Activated T-cell treated with anti-CD3 and anti-CD28 coated beads, Interleukin-2, amount 50 U/mL, for 48 hours (primary cell): ENCODE measurements at regions not wholly inside any gene's neighbourhood (a gene's known extent, or its start where the extent isn't known, plus 50 kb on each side); places are given as distances from the start of the nearest gene placed in this dataset.
"Not testable (repeated sequence)": the region's sequence is repeated elsewhere in the genome, so short reads cannot be mapped to it uniquely, and the experiment has no call there.

Experiments used
- DNase-seq, 2 experiments: peaks; one replicate each; pipeline ENCODE4 v3.0.0-alpha.2; 2020

GRCh38 chr3:104438706-104439105 is 928.0 kb upstream of the ALCAM start:
- no peak for DNase-seq

- DNase-seq = not testable (repeated sequence)
Observed at GRCh38 chr3:104445252-104445919, 921.3 kb upstream of the ALCAM start.

DNA sequence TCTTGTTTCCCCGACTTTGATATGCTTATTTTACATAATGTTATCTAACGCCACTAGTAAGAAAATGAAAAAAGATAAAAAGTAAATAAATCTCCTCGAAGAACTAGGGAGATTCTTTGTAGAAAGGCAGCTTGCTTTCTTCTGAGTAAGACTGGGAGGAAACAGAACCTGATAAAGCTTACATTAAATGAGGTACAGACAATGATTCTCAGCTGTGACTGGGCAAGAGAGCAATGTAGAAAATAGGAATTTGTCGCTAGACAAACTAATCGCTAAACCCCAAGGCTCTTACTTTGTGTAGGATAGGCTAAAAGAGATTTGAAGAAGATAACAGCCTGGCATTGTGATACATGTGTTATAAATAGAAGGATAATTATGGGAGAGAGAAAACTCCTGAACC is 919.0 kb upstream of the ALCAM start:
- DNase-seq = no peak

- no peak for DNase-seq
Observed at GRCh38 chr3:104452697-104453096, 914.0 kb upstream of the ALCAM start.

GRCh38 chr3:104458657-104459056 is 908.1 kb upstream of the ALCAM start:
- DNase-seq = no peak

DNA sequence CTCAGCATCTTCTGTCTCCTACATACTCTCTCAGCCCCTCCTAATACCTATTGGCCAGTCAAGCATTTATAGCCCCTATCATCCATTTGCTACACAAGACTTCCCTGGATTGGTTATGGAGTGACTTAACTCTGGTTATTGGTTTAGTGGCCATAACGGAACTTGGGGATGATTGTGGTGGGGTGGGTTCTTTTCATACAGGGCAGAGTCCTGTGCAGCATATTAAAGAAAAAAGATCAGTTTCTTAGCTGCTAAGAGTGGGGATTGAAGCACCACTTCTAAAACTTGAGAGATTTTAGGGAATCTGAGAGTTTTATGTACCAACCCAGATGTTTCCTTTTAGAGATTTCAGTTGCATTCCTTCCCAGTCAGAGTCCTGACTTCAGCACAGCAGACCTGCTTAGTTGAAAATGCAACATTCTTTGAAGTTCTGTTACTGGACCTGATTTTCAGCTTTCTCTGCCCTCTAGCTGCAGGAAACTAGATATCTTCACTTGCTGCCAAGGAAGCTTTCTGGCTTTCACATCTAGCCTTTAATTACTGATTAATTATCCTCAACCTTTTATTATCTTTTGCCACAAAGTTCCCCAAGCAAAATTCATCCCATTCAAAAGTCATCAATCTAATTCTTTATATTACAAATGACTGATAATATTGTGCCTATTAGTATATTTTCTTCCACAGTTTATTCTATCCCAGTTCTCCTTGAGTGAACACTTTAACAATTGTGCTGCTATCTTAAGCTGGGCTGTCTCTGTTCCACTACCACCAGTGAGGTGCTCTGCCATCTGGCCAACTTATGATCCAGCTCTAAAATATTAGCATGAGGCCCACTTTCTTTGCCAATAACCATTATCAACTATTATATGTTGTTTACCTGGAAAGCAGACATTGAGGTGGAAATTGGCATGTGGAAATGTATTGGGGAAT is 906.0 kb upstream of the ALCAM start:
- no peak for DNase-seq

DNA sequence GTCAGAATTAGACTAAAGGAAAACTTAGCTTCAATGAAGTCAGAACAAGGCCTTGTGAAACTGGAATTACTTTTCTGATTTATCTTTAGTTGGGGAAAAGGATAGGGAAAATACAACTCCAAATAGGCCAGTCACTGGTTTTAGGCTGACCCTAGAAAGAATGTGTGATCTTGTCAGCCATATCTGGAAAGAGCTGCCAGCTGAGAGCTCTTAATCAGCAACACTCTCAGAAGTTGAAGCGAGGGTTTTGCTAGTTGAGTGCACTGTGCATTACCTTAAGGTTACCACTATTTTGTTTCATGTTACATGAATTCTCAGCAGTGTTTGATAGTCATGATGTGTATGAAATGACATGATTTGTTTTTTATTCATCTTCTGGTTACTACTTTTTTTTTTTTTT is 905.3 kb upstream of the ALCAM start:
- no peak for DNase-seq

DNA sequence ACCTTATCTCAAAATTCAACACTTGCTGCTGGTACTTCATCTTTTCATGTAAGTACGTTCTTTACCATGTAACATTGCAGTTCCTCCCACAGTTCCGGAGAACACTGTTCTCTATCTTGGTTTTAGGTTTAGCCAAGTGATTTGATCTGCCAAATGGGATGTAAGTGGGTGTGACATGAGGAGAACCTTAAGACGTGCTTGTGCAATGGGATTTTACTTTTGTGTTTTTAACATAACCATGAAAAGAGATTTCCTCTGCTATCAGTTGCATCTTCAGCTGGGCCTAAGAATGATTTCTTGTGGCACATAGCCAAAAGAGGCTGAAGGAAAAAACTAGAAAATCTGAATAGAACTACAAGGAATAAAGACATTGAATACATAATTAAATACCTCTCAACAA is 894.5 kb upstream of the ALCAM start:
- DNase-seq = no peak

DNA sequence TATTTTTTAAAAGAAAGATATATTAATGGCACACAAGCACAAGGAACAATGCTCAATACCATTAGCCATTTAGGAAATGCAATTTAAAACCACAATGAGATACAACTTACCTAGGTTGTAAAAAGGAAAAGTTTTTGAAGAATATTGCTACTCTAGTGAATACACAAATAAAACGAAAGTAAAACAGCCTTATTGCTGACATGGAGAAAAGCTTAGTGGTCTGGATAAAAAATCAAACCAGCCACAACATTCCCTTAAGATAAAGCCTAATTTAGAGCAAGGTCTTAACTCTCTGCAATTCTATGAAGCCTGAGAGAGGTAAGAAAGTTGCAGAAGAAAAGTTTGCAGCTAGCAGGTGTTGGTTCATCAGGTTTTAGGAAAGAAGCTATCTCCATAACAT is 892.7 kb upstream of the ALCAM start:
- no peak for DNase-seq

DNA sequence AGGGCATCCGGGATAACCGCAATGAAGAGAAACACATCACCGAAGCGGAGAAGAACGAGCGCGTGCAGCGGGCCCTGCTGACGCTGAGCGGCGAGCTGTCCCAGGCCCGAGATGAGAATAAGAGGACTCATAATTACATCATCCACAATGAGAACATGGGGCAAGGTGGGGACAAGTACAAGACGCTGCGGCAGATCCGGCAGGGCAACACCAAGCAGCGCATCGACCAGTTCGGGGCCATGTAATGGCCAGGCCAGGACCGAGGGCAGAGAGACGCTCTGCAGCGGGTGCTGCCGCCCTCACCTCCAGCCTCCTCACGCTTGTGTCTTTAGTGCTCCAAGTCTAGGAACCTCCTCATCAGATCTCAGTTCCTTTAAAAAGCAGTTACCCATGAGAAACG is 863.7 kb upstream of the ALCAM start:
- no peak for DNase-seq

- no peak for DNase-seq
Observed at GRCh38 chr3:104510131-104510849, 856.4 kb upstream of the ALCAM start.

DNA sequence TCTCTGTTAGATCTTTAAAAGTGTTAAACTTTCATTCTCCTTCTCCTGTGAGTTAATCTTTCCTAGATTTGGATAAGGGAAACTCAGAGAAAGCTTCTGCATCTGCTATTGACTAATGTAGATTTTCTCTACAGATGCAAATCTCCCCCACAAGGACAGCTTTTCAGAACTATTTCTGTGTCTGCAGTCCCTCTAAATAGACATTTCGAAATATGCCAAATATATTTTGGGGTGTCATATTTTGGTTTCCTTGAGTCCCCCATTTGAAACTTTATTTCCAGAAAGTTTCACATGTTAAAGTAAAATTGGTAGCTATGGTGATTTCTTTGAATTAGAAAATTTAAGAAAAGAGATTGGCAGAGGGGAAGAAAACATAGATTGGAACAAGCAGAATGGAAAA is 852.3 kb upstream of the ALCAM start:
- DNase-seq = no peak

GRCh38 chr3:104514776-104515175 is 851.9 kb upstream of the ALCAM start:
- no peak for DNase-seq

DNA sequence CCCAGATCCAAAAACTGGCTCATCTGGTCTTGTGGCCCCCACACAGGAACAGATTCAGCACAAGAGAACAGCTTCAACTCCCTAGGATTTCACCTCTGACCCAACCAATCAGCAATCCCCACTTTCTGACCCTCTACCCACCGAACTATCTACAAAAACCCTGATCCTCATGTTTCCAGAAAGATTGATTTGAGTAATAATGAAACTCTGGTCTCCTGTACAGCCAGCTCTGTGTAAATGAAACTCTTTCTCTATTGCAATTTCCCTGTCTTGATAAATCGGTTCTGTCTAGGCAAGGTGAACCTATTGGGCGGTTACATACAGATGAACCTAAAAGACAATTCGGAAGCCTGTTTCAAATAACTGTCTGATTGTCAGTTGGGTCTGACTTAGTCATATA is 847.6 kb upstream of the ALCAM start:
- no peak for DNase-seq

GRCh38 chr3:104519468-104520227 is 847.1 kb upstream of the ALCAM start:
- DNase-seq = no peak

DNA sequence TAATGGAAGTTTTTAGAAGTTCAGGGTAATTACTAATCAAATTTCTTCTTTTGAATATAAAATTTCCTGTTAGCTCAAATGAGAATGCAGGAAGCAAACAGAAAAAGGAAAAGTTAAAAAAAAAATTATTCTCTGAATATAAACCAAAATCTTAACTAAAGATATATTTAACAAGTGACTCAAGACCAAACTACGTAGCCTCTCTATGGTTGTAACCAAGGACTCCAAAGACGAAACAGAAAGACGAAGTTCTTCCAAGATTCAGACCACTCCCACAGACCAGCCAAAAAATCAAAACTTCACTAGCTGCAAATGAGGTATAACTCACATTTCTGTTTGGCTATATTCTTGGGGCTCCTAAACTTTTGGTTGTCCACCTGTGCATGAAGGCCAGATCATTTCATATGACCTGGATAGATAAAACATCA is 846.5 kb upstream of the ALCAM start:
- DNase-seq = no peak

DNA sequence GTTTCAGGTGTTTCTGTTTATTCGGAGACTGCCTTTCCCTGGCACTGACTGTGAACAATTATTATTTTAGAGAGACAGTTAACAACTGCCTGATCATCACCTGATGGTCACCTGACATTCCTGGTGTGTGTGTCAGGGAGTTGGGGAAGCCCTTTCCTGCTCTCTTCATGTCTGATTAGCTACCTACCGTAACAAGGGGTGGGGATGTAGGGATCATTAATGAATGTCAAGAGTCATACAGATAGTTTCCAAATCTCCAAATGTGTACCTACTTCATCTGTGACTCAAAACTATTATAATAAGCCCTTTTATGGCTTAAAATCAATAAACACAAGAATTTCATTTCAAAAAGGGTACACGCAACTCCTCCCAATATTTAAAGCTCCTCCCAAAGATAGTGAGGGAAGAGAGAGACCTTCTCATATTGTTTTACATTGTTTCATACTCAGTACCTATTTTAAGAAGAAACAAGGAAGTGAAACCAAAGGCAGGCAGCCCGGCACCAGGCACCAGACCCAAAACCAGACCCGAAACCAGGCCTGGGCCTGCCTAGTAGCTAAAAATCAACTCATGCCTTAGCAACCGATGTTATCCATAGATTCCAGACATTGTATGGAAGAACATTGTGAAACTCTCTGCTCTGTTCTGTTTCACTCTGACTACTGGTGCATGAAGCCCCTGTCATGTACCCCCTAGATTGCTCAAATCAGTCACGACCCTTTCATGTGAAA is 844.9 kb upstream of the ALCAM start:
- no peak for DNase-seq

DNA sequence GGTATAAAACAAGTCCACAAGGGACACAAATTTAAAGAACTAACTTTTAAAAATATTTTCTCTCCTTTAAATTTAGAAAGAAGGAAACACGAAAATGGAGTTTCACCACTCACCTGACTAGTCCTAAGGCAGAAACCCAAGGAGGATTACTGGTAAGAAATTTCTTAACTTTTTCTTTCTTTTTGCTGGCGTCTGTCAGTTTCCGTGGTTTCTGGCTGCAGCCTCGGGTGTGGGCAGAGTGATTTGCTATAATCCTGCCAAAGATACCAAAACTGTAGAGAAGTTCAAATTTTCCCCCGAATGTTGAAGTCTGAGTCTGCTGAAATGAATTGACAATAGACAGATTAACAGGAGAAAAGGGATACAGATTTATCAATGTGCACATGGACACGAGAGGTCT is 843.6 kb upstream of the ALCAM start:
- DNase-seq = no peak

DNA sequence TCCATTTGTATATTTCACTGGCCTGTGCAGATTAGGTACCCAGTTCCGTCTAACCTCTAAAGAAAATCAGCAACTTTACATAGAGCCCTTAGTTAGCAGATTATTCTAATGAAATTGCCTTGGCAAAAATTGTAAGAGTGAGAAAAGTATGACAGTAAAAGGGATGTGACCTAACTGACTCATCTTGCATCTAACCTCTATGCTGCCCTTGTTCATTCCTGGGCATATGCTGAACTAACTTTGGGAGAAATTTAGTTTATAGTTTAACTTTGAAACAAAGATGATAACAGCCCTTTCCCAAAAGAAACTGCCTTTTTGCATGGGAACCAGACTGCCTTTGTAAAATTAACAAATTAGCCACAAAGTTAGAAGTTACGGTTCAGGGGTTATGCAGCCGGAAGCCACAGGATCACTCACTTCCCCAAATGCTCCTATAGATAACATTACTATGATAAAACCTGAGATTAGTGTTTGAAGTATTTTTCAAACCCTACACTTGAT is 839.8 kb upstream of the ALCAM start:
- DNase-seq = no peak

- DNase-seq = no peak
Observed at GRCh38 chr3:104530934-104531333, 835.8 kb upstream of the ALCAM start.

DNA sequence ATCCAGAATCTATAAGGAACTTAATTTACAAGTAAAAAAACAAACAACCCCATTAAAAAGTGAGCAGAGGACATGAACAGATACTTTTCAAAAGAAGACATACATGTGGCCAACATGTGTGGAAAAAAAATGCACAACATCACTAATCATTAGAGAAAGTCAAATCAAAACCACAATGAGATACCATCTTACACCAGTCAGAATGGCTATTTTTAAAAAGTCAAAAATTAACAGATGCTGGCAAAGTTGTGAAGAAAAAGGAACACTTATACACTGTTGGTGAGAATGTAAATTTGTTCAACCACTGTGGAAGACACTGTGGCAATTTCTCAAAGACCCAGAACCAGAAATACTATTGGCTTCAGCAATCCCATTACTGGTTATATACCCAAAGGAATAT is 830.0 kb upstream of the ALCAM start:
- no peak for DNase-seq

DNA sequence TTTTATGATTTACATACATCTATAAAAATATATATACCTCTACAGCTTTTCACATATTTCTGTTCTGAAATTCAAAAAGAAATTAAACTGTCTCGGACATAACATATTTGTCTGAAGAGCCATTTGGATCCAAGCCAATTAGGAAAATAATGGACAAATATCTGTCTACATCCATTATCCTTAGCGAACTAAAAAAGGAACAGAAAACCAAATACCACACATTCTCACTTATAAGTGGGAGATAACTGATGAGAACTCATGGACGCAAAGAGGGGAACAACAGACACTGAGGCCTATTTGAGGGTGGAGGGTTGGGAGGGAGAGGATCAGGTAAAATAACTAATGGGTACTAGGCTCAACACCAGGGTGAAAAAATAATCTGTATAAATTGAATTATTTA is 829.4 kb upstream of the ALCAM start:
- DNase-seq = no peak
